Gastrocnemius medialis (tissue), 4 donors: ENCODE measurements at regions not wholly inside any gene's neighbourhood (a gene's known extent, or its start where the extent isn't known, plus 50 kb on each side); places are given as distances from the start of the nearest gene placed in this dataset.
"Not testable (repeated sequence)": the region's sequence is repeated elsewhere in the genome, so short reads cannot be mapped to it uniquely, and the experiment has no call there.

Experiments used
- CTCF ChIP-seq, 5 experiments: fragments of 450-650 bp in 3 of 5; fragments of 200-600 bp in 2 of 5; sonication (generic) in 2 of 5; IDR thresholded peaks in 4 of 5; conservative IDR thresholded peaks in 1 of 5; 1 replicate in 4 of 5; 2 replicates in 1 of 5; pipeline ENCODE4 v1.5.1; 2016 to 2019; ENCODE audit warnings: antibody characterized with exemption in 5 of 5, mild to moderate bottlenecking in 3 of 5, moderate library complexity in 3 of 5
- POLR2A ChIP-seq, 2 donors: fragments of 450-650 bp; IDR thresholded peaks; one replicate each; pipeline ENCODE4 v1.6.1; 2017; ENCODE audit warnings: antibody characterized with exemption in 2 of 2, mild to moderate bottlenecking in 2 of 2, moderate library complexity in 2 of 2

GRCh38 chr14:105896206-105896605 lies 369.8 kb downstream of the TMEM121 start:
- TF ChIP-seq CTCF (IDR thresholded peaks at IDR 0.05 in 4 of 5, conservative IDR thresholded peaks at IDR 0.05 in 1 of 5); POLR2A (IDR thresholded peaks at IDR 0.05): not testable (repeated sequence)
